Loucy (cell line): ENCODE measurements at regions not wholly inside any gene's neighbourhood (a gene's known extent, or its start where the extent isn't known, plus 50 kb on each side); places are given as distances from the start of the nearest gene placed in this dataset.
A peak's percentile ranks its signal among the peaks of the same experiment; 100 is the strongest.

Experiments
- H2AFZ ChIP-seq: fragments of 200-600 bp; sonication (generic); 2 replicates; pipeline ENCODE4 v1.6.0; 2016; ENCODE audit warnings: antibody characterized with exemption, mild to moderate bottlenecking, low read length, moderate library complexity
- H3F3A ChIP-seq: fragments of 200-600 bp; 2 replicates; pipeline ENCODE4 v1.6.0; 2016; ENCODE audit warnings: antibody characterized with exemption, low read depth, mild to moderate bottlenecking
- H3K27me3 ChIP-seq: fragments of 200-600 bp; sonication (generic); 2 replicates; pipeline ENCODE4 v1.6.1; 2014; ENCODE audit warnings: low read length, mild to moderate bottlenecking; ENCODE audit not compliant: insufficient read depth, poor library complexity, severe bottlenecking
- H3K36me3 ChIP-seq: fragments of 200-600 bp; sonication (generic); 2 replicates; pipeline ENCODE4 v1.6.1; 2016; ENCODE audit warnings: low read length; ENCODE audit not compliant: insufficient read depth
- H3K4me1 ChIP-seq: fragments of 200-600 bp; sonication (generic); 2 replicates; pipeline ENCODE4 v1.5.1; 2014; ENCODE audit warnings: low read length, mild to moderate bottlenecking; ENCODE audit not compliant: insufficient read depth, poor library complexity, severe bottlenecking
- H3K4me2 ChIP-seq: fragments of 200-600 bp; sonication (generic); 2 replicates; pipeline ENCODE4 v1.6.0; 2014; ENCODE audit warnings: antibody characterized with exemption, low read length, low read depth, mild to moderate bottlenecking; ENCODE audit not compliant: poor library complexity, severe bottlenecking
- H3K4me3 ChIP-seq: fragments of 200-600 bp; sonication (generic); 2 replicates; pipeline ENCODE4 v1.5.1; 2014; ENCODE audit warnings: low read length, mild to moderate bottlenecking, mixed read lengths; ENCODE audit not compliant: poor library complexity, severe bottlenecking
- H3K79me2 ChIP-seq: fragments of 200-600 bp; sonication (generic); 2 replicates; pipeline ENCODE4 v1.6.1; 2014; ENCODE audit warnings: low read length; ENCODE audit not compliant: insufficient read depth
- H3K9ac ChIP-seq: fragments of 200-600 bp; sonication (generic); 2 replicates; pipeline ENCODE4 v1.6.0; 2014; ENCODE audit warnings: mild to moderate bottlenecking, low read depth, low read length, moderate library complexity; ENCODE audit not compliant: poor library complexity, severe bottlenecking
- H3K9me2 ChIP-seq: fragments of 200-600 bp; sonication (generic); replicated peaks from 2 replicates; pipeline ENCODE4 v1.6.1; 2016; ENCODE audit warnings: low read depth, low read length, mixed read lengths
- H3K9me3 ChIP-seq: fragments of 200-600 bp; sonication (generic); 2 replicates; pipeline ENCODE4 v1.6.1; 2014; ENCODE audit warnings: mild to moderate bottlenecking, antibody characterized with exemption, low read length, low read depth; ENCODE audit not compliant: insufficient read depth
- H4K20me1 ChIP-seq: fragments of 200-600 bp; sonication (generic); 2 replicates; pipeline ENCODE4 v1.6.0; 2014; ENCODE audit warnings: antibody characterized with exemption, low read length, mild to moderate bottlenecking; ENCODE audit not compliant: insufficient read depth, poor library complexity, severe bottlenecking
- EZH2phosphoT487 ChIP-seq: fragments of 200-600 bp; IDR thresholded peaks from 2 replicates; pipeline ENCODE4 v1.6.1; 2018; ENCODE audit warnings: antibody characterized with exemption, mild to moderate bottlenecking, moderate library complexity, borderline replicate concordance
- TF ChIP-seq, protein P1 (sequence below): fragments of 200-600 bp; sonication (generic); conservative IDR thresholded peaks from 2 replicates; pipeline ENCODE4 v1.5.1; 2014; ENCODE audit warnings: mild to moderate bottlenecking, antibody characterized with exemption, low read length

DNA sequence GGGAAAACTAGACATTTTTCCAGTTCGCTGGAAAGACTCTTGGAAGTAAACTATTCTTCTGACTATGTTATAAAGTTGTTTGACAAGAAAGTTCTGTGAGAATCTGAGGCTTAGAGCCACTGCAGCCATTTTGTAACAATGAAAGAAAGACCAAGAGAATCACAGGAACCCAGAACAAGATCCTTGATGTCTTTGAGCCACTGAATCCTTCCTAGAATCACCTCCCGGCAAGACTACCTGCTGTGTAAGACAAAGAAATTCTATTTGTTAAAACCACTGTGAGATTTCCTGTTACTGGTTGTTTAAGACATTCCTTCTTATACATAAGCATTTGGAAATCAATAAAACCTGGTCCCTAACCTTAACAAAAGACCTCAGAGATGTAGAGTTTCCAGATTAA, 175.7 kb upstream of the RASGEF1B start:
- Histone ChIP-seq H3K9ac (peak overlapping the region; percentile 71), H3F3A (peaks cover 12% of the 10 kb centered on the region), H3K4me1 (peaks cover 68% of the 10 kb centered on the region)

DNA sequence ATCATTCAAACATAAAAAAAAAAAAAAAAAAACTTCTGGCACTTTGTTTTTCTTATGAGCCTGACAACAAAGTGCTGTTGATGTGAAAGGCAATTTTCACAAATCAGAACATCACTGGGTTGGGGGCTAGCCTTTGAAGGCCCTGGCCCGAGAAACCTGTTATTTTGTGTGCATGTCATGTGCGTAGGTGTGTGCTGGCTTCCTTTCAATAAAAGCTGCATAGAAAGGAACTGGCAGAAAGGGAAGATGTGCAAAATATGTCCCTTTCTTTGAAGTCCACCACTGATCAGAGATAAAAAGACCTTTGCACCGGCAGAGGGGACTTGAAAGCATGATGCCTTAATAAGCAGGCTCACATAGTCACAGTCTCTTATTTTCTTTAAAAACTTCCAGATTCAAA, 170.8 kb upstream of the RASGEF1B start:
- peaks cover 5% of the 10 kb centered on the region; the same call in 1 of the 2 replicates for H3K9me3 ChIP-seq
- no peak overlapping the region for H3K4me3 ChIP-seq
- no peaks in the 10 kb centered on the region for H3F3A ChIP-seq
- H3K4me2 ChIP-seq, result no peak overlapping the region
- no peaks in the 10 kb centered on the region for H3K36me3 ChIP-seq
- no peak overlapping the region for H3K9ac ChIP-seq
- H3K27me3 ChIP-seq, result no peaks in the 10 kb centered on the region
- no peaks in the 10 kb centered on the region for H4K20me1 ChIP-seq
- no peaks in the 10 kb centered on the region for H3K9me2 ChIP-seq
- no peaks in the 10 kb centered on the region for H3K79me2 ChIP-seq
- H3K4me1 ChIP-seq, result peaks cover 33% of the 10 kb centered on the region
- TF ChIP-seq EZH2phosphoT487, result no peak
- TF ChIP-seq, protein P1, sequence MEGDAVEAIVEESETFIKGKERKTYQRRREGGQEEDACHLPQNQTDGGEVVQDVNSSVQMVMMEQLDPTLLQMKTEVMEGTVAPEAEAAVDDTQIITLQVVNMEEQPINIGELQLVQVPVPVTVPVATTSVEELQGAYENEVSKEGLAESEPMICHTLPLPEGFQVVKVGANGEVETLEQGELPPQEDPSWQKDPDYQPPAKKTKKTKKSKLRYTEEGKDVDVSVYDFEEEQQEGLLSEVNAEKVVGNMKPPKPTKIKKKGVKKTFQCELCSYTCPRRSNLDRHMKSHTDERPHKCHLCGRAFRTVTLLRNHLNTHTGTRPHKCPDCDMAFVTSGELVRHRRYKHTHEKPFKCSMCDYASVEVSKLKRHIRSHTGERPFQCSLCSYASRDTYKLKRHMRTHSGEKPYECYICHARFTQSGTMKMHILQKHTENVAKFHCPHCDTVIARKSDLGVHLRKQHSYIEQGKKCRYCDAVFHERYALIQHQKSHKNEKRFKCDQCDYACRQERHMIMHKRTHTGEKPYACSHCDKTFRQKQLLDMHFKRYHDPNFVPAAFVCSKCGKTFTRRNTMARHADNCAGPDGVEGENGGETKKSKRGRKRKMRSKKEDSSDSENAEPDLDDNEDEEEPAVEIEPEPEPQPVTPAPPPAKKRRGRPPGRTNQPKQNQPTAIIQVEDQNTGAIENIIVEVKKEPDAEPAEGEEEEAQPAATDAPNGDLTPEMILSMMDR, result no peak
- 0 out of 2 replicates have a peak overlapping the region, but pooled peaks have one; percentile 16 for H2AFZ ChIP-seq

More for the DNA sequence above, 175.7 kb upstream of the RASGEF1B start:
- Histone ChIP-seq H2AFZ (peak overlapping the region; percentile 2; the same call in 1 of the 2 replicates), H3K36me3 (no peaks in the 10 kb centered on the region), H3K27me3 (no peaks in the 10 kb centered on the region), H3K4me3 (no peak overlapping the region), H3K79me2 (no peaks in the 10 kb centered on the region), H3K4me2 (no peak overlapping the region), H3K9me2 (no peaks in the 10 kb centered on the region), H3K9me3 (peaks cover 5% of the 10 kb centered on the region; the same call in 1 of the 2 replicates), H4K20me1 (no peaks in the 10 kb centered on the region)
- no peak for TF ChIP-seq EZH2phosphoT487
- TF ChIP-seq, protein P1, result no peak

DNA sequence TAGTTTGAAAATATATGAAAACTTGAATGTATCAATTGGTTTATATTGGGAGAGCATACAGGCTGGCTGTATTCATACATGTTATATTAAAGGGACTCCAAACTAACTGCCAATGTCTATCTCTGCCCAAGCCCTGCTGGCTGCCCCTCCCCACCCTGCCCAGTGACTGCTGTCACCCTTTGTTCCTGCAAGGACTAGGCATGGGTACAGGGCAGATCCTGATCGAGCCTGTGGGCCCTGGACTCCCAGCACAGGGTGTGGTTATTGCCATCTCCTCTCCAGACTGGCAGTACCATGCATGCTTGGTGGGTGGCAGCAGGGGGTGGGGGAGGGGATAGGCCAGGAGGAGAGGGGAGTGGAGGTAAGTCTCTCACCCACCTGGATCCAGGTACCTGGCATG, 167.5 kb upstream of the RASGEF1B start:
- Histone ChIP-seq H3K27me3 (no peaks in the 10 kb centered on the region), H3K4me3 (no peak overlapping the region), H4K20me1 (no peaks in the 10 kb centered on the region), H3F3A (no peaks in the 10 kb centered on the region), H3K4me1 (peaks cover 28% of the 10 kb centered on the region), H3K9me2 (no peaks in the 10 kb centered on the region), H3K9ac (no peak overlapping the region), H3K36me3 (no peaks in the 10 kb centered on the region), H3K9me3 (no peaks in the 10 kb centered on the region), H3K79me2 (no peaks in the 10 kb centered on the region), H2AFZ (no peak overlapping the region), H3K4me2 (no peak overlapping the region)
- TF ChIP-seq, protein P1, result no peak
- no peak for TF ChIP-seq EZH2phosphoT487
